ENCODE measurements at regions not wholly inside any gene's neighbourhood (a gene's known extent, or its start where the extent isn't known, plus 50 kb on each side); places are given as distances from the start of the nearest gene placed in this dataset.

- no peak overlapping the region for H3K4me3 ChIP-seq
- H3K9me3 ChIP-seq, result peaks cover 0 to 22% (median 8%) of the 10 kb centered on the region in 4 donors
- H3K4me1 ChIP-seq, result no peaks in the 10 kb centered on the region
- intact Hi-C loops (cut with DNase I; ENCODE audit: low total_unique reads), result no loop called here
- no peaks in the 10 kb centered on the region for H3K36me3 ChIP-seq
- H3K27me3 ChIP-seq, result no peaks in the 10 kb centered on the region
- TF ChIP-seq, protein P1, sequence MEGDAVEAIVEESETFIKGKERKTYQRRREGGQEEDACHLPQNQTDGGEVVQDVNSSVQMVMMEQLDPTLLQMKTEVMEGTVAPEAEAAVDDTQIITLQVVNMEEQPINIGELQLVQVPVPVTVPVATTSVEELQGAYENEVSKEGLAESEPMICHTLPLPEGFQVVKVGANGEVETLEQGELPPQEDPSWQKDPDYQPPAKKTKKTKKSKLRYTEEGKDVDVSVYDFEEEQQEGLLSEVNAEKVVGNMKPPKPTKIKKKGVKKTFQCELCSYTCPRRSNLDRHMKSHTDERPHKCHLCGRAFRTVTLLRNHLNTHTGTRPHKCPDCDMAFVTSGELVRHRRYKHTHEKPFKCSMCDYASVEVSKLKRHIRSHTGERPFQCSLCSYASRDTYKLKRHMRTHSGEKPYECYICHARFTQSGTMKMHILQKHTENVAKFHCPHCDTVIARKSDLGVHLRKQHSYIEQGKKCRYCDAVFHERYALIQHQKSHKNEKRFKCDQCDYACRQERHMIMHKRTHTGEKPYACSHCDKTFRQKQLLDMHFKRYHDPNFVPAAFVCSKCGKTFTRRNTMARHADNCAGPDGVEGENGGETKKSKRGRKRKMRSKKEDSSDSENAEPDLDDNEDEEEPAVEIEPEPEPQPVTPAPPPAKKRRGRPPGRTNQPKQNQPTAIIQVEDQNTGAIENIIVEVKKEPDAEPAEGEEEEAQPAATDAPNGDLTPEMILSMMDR (IDR thresholded peaks at IDR 0.05), result no peak
- TF ChIP-seq EP300 (IDR thresholded peaks at IDR 0.05), result no peak
- no peak for TF ChIP-seq POLR2A (IDR thresholded peaks at IDR 0.05)
- no peak for TF ChIP-seq POLR2AphosphoS5 (IDR thresholded peaks at IDR 0.05)
- 27 to 48% (median 38%) methylated on average over 3 of the region's 3 CpGs for WGBS, 5 donors
- no peak for DNase-seq
- no peak overlapping the region for H3K27ac ChIP-seq
Measured at GRCh38 chr10:90407131-90407530, 450.7 kb downstream of the HTR7 start.

DNA sequence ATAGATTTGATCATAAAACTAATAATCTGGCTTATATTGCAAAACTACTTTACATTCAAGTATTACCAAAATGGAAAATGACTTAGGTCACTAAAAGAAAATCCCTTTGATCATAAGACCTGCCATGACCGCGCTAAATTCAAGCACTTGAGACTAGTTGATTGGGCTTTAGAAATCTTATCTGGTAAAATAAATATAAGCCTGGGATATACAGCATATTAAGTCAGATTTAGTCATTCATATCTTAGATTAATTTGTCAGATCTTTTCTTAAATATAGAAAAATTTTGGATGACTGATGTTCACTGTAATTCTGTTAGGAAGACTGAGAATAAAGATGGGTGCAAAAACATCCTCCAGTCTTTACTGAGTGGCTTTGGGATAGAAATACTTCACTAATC lies 450.0 kb downstream of the HTR7 start:
- H3K4me1 ChIP-seq, result no peaks in the 10 kb centered on the region
- no peaks in the 10 kb centered on the region for H3K36me3 ChIP-seq
- 33 to 71% (median 44%) methylated on average over 2 of the region's 2 CpGs for WGBS, 5 donors
- H3K27ac ChIP-seq, result no peak overlapping the region
- no peak overlapping the region for H3K4me3 ChIP-seq
- peaks cover 0 to 22% (median 8%) of the 10 kb centered on the region in 4 donors for H3K9me3 ChIP-seq
- intact Hi-C loops (cut with DNase I; ENCODE audit: low total_unique reads), result no loop called here
- no peak for DNase-seq
- H3K27me3 ChIP-seq, result no peaks in the 10 kb centered on the region
- TF ChIP-seq POLR2AphosphoS5 (IDR thresholded peaks at IDR 0.05), result no peak
- no peak for TF ChIP-seq EP300 (IDR thresholded peaks at IDR 0.05)
- no peak for TF ChIP-seq POLR2A (IDR thresholded peaks at IDR 0.05)
- TF ChIP-seq, protein P1 (IDR thresholded peaks at IDR 0.05), result no peak

- Histone ChIP-seq H3K9me3 (peaks cover 0 to 22% (median 8%) of the 10 kb centered on the region in 4 donors), H3K27me3 (no peaks in the 10 kb centered on the region), H3K4me3 (no peak overlapping the region), H3K36me3 (no peaks in the 10 kb centered on the region), H3K4me1 (peaks cover 0 to 4% (median 0%) of the 10 kb centered on the region in 4 donors), H3K27ac (no peak overlapping the region)
- intact Hi-C loops (cut with DNase I; ENCODE audit: low total_unique reads), result no loop called here
- TF ChIP-seq EP300 (IDR thresholded peaks at IDR 0.05), result no peak
- TF ChIP-seq POLR2A (IDR thresholded peaks at IDR 0.05), result no peak
- TF ChIP-seq, protein P1 (IDR thresholded peaks at IDR 0.05), result no peak
- no peak for TF ChIP-seq POLR2AphosphoS5 (IDR thresholded peaks at IDR 0.05)
- no peak for DNase-seq
Measured at GRCh38 chr10:90412582-90412981, 445.3 kb downstream of the HTR7 start.

GRCh38 chr10:90413196-90413595 lies 444.6 kb downstream of the HTR7 start:
- Histone ChIP-seq H3K9me3 (peaks cover 0 to 22% (median 8%) of the 10 kb centered on the region in 4 donors), H3K4me1 (peaks cover 0 to 4% (median 0%) of the 10 kb centered on the region in 4 donors), H3K36me3 (no peaks in the 10 kb centered on the region), H3K27me3 (no peaks in the 10 kb centered on the region), H3K27ac (no peak overlapping the region), H3K4me3 (no peak overlapping the region)
- DNase-seq, result no peak
- no peak for TF ChIP-seq POLR2AphosphoS5 (IDR thresholded peaks at IDR 0.05)
- TF ChIP-seq, protein P1 (IDR thresholded peaks at IDR 0.05), result no peak
- TF ChIP-seq EP300 (IDR thresholded peaks at IDR 0.05), result no peak
- no peak for TF ChIP-seq POLR2A (IDR thresholded peaks at IDR 0.05)
- 55 to 65% (median 61%) methylated on average over 3 of the region's 3 CpGs for WGBS, 5 donors
- intact Hi-C loops (cut with DNase I; ENCODE audit: low total_unique reads), result no loop called here
